ENCODE measurements at regions not wholly inside any gene's neighbourhood (a gene's known extent, or its start where the extent isn't known, plus 50 kb on each side); places are given as distances from the start of the nearest gene placed in this dataset.

GRCh38 chr6:74969591-74970267 lies 236.1 kb downstream of the COL12A1 start:
- TF ChIP-seq REST (IDR thresholded peaks at IDR 0.05; ENCODE audit: borderline replicate concordance) (no peak), CTCF (IDR thresholded peaks at IDR 0.05; ENCODE audit: poor library complexity, severe bottlenecking) (no peak), EZH2 (IDR thresholded peaks at IDR 0.05; ENCODE audit: borderline replicate concordance, insufficient read depth, low read length, poor library complexity, severe bottlenecking) (no peak), EP300 (conservative IDR thresholded peaks at IDR 0.05; ENCODE audit: poor library complexity, severe bottlenecking) (no peak), POLR2AphosphoS5 (IDR thresholded peaks at IDR 0.05) (no peak), RAD21 (conservative IDR thresholded peaks at IDR 0.05) (no peak), TAF1 (IDR thresholded peaks at IDR 0.05; ENCODE audit: low read depth) (no peak)

Data from neural cell (in vitro differentiated cells).